HFFc6 (cell line): ENCODE measurements at regions not wholly inside any gene's neighbourhood (a gene's known extent, or its start where the extent isn't known, plus 50 kb on each side); places are given as distances from the start of the nearest gene placed in this dataset.

ENCODE experiments used
- DNase-seq: peaks from one replicate; pipeline ENCODE4 v3.0.0-alpha.2; 2018
- H3K27ac Mint-ChIP-seq: 2 replicates; pipeline ENCODE4 v1.8.0; 2020; ENCODE audit warnings: mild to moderate bottlenecking, mixed read lengths
- H3K27me3 Mint-ChIP-seq: 2 replicates; pipeline ENCODE4 v1.8.0; 2021; ENCODE audit warnings: mild to moderate bottlenecking, moderate library complexity, mixed read lengths; ENCODE audit not compliant: insufficient read depth
- H3K36me3 Mint-ChIP-seq: 2 replicates; pipeline ENCODE4 v1.8.0; 2021; ENCODE audit warnings: low read depth, mixed read lengths
- H3K4me1 Mint-ChIP-seq: 2 replicates; pipeline ENCODE4 v1.8.0; 2020; ENCODE audit warnings: low read depth, mixed read lengths
- H3K4me3 Mint-ChIP-seq: 2 replicates; pipeline ENCODE4 v1.8.0; 2020; ENCODE audit warnings: mild to moderate bottlenecking, moderate library complexity, mixed read lengths
- H3K9me3 Mint-ChIP-seq: 2 replicates; pipeline ENCODE4 v1.8.0; 2020; ENCODE audit warnings: mild to moderate bottlenecking, mixed read lengths
- TF ChIP-seq, protein P1 (sequence below): fragments of 200-600 bp; sonication (generic); IDR thresholded peaks from 2 replicates; pipeline ENCODE4 v1.5.0; 2021; ENCODE audit warnings: antibody characterized with exemption, mild to moderate bottlenecking

GRCh38 chr20:48265791-48266190 lies 480.5 kb upstream of the SULF2 start:
- H3K4me3 Mint-ChIP-seq: no peak overlapping the region
- no peaks in the 10 kb centered on the region for H3K36me3 Mint-ChIP-seq
- H3K27me3 Mint-ChIP-seq: peaks cover 15% of the 10 kb centered on the region
- H3K9me3 Mint-ChIP-seq: no peaks in the 10 kb centered on the region; the same call in 1 of the 2 replicates
- H3K27ac Mint-ChIP-seq: no peak overlapping the region
- no peaks in the 10 kb centered on the region for H3K4me1 Mint-ChIP-seq
- no peak for DNase-seq
- TF ChIP-seq, protein P1, sequence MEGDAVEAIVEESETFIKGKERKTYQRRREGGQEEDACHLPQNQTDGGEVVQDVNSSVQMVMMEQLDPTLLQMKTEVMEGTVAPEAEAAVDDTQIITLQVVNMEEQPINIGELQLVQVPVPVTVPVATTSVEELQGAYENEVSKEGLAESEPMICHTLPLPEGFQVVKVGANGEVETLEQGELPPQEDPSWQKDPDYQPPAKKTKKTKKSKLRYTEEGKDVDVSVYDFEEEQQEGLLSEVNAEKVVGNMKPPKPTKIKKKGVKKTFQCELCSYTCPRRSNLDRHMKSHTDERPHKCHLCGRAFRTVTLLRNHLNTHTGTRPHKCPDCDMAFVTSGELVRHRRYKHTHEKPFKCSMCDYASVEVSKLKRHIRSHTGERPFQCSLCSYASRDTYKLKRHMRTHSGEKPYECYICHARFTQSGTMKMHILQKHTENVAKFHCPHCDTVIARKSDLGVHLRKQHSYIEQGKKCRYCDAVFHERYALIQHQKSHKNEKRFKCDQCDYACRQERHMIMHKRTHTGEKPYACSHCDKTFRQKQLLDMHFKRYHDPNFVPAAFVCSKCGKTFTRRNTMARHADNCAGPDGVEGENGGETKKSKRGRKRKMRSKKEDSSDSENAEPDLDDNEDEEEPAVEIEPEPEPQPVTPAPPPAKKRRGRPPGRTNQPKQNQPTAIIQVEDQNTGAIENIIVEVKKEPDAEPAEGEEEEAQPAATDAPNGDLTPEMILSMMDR: no peak

DNA sequence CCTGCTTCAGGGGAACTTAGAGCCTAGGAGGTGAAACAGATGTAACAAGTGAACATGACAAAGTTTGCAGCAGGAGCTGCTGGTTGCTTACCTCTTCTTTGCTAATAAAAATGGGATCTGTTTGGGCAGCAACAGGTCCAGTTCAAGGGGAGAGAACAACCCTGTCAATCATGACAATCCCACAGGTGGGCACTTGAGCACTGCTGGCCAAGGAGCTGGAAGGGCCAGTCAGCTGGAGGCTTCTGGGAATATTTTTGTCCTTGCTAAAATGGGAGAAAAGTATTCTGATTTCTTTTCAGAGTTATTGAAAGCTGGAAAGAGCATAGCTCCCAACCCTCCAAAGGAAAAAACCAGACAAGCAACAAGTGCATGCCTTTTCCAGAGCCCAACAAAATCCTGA lies 477.7 kb upstream of the SULF2 start:
- TF ChIP-seq, protein P1: no peak
- no peak overlapping the region for H3K4me3 Mint-ChIP-seq
- no peaks in the 10 kb centered on the region for H3K4me1 Mint-ChIP-seq
- H3K27ac Mint-ChIP-seq: no peak overlapping the region
- peaks cover 12% of the 10 kb centered on the region; the same call in 1 of the 2 replicates for H3K27me3 Mint-ChIP-seq
- no peaks in the 10 kb centered on the region; the same call in 1 of the 2 replicates for H3K9me3 Mint-ChIP-seq
- H3K36me3 Mint-ChIP-seq: no peaks in the 10 kb centered on the region
- no peak for DNase-seq

DNA sequence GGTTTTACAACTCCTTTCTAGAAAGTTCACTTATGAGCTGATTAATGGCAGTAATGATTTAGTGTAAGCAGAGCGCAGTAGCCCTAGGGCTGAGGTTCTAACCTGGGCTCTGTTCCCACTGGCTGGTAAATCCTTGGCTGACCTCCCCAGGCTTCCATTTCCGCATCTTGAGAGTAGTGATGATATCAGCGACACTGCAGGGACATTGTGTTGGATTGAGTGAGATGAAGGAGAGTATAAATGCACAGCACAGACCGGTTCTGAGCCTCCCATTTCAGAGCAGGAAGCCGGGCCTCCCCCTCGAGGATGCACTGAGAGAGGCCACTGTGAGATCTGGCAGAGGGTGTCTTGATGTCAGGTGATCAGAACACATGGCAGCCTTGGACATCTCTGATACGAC lies 477.2 kb upstream of the SULF2 start:
- no peak for DNase-seq
- H3K27me3 Mint-ChIP-seq: peaks cover 12% of the 10 kb centered on the region; the same call in 1 of the 2 replicates
- no peak overlapping the region for H3K4me3 Mint-ChIP-seq
- TF ChIP-seq, protein P1: no peak
- no peak overlapping the region for H3K27ac Mint-ChIP-seq
- no peaks in the 10 kb centered on the region for H3K4me1 Mint-ChIP-seq
- no peaks in the 10 kb centered on the region; the same call in 1 of the 2 replicates for H3K9me3 Mint-ChIP-seq
- H3K36me3 Mint-ChIP-seq: no peaks in the 10 kb centered on the region

DNA sequence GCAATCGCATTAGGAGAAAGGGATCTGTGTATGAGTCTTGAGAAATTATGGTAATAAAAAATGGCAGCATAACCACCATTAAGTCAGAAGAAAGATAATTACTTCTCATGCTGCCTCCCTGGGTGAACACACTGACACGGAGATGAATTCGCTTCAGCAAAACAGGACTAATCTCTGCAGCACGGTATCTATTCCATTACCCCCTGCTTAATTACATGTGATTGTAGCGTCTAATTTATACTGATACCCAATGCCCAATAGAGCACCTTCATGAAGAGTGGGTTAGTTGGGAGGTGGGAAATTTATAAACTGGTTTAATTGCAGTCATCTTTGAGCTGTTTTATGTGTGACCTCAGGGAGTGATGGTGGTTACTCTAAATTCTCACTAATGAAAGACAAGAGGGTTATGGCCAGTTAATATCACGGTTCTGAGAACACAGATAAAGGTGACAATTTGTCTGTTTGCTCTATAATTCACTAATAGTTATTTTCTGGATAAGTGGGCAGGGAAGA lies 476.2 kb upstream of the SULF2 start:
- Mint-ChIP-seq H3K4me3 (no peak overlapping the region), H3K4me1 (no peaks in the 10 kb centered on the region), H3K36me3 (no peaks in the 10 kb centered on the region), H3K27me3 (peaks cover 7% of the 10 kb centered on the region; the same call in 1 of the 2 replicates), H3K9me3 (peaks cover 6% of the 10 kb centered on the region; the same call in 1 of the 2 replicates), H3K27ac (no peak overlapping the region)
- DNase-seq: no peak
- TF ChIP-seq, protein P1: no peak

DNA sequence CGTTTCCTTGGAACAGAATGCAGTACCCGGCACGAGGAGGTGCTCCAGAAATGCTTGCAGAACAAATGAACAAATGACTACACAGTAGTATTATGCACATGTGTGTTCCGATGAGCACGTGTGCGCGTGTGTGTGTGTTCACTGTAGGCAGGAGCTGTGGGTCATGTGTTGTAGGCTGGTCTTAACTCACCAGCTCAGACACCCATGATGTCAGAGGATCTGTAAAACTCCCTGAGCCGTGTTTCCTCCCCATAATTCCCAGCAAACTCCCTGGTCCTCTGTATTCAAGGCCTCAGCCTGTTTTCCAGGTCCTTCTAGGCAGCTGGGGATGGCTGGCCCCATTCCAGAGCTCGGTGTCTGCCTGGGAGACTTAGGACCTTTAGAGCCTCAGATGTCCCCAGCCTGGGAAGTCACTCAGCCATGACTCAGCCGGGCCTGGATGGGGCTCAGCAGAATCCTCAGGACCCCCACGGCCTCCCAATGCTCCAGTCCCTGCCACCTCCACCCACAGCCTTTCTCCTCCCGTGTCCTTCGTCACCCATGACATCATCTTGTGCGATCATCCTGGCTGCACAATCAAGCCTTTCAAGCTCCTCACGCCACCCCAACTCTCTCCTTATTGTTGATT lies 475.0 kb upstream of the SULF2 start:
- no peaks in the 10 kb centered on the region for H3K36me3 Mint-ChIP-seq
- no peak overlapping the region for H3K4me3 Mint-ChIP-seq
- H3K9me3 Mint-ChIP-seq: peaks cover 12% of the 10 kb centered on the region; the same call in 1 of the 2 replicates
- TF ChIP-seq, protein P1: no peak
- H3K4me1 Mint-ChIP-seq: no peaks in the 10 kb centered on the region
- no peak for DNase-seq
- H3K27me3 Mint-ChIP-seq: peaks cover 4% of the 10 kb centered on the region; the same call in 1 of the 2 replicates
- no peak overlapping the region for H3K27ac Mint-ChIP-seq
